Stimulated activated naive CD8-positive, alpha-beta T cell treated with anti-CD3 and anti-CD28 coated beads, Interleukin-15, Interleukin-2, amounts not matched to agents 100 U/mL and 50 U/mL, for 24 hours (primary cell): ENCODE measurements at regions not wholly inside any gene's neighbourhood (a gene's known extent, or its start where the extent isn't known, plus 50 kb on each side); places are given as distances from the start of the nearest gene placed in this dataset.

Source experiments
- ATAC-seq: fragments of 150-1000 bp; cut with Tn5 transposase; one replicate; pipeline ENCODE4 v1.10.0; 2021
- DNase-seq: peaks from one replicate; pipeline ENCODE4 v3.0.0; 2021

DNA sequence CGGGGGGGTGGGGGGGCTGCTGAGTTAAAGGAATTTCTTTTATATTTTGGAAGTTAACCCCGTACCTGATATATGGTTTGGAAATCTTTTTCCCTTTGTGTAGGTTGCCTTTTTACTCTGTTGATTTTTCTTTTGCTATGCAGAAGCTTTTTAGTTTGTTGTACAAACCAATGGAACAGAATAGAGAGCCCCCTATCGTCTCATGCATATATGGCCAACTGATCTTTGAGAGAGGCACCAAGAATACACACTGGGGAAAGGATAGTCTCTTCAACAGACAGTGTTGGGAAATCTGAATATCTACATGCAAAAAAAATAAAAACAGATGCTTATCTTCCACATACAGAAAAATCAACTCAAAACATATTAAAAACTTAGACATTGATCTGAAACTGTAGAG, 647.8 kb upstream of the KLHL29 start:
- DNase-seq (no peak), ATAC-seq (no peak)

DNA sequence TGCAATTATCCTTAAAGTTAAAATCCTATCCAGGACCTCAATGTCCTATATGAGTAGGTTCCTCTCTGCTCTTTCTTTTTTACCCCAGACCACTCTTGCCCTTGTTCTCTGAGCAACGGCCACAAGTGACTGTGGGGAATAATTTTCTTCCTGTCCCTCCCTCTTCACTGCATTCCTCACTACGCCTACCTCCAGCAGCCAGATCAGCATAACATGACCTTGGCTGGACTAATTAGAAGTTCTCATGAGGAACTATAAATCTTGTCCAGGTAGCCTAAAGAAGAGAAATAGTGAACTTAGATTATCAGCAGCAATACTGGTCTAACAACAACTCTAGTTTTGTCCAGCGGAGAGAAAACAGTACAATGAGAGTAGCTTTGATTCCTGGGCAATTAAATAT, 643.8 kb upstream of the KLHL29 start:
- no peak for ATAC-seq
- DNase-seq, result no peak

GRCh38 chr2:22748909-22749308, 636.1 kb upstream of the KLHL29 start:
- ATAC-seq (no peak), DNase-seq (no peak)

DNA sequence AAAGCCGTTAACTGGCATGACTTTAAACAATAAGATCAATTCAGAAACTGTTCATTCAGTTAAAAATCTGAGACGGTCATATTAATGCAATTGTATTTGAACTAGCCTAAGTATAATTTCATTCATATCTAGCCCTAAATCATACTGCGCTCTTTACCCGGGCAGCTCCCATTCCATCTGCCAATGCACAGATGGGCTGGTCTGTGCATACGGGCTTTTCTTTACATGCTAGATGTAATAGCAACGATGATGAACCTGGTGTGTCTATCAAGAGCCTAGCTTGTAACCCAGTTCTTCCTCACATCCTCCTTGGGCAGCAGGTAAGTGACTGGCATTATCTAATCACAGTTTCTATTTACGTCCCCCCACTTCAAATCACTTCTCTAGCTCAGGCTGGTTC, 631.5 kb upstream of the KLHL29 start:
- no peak for ATAC-seq
- no peak for DNase-seq

DNA sequence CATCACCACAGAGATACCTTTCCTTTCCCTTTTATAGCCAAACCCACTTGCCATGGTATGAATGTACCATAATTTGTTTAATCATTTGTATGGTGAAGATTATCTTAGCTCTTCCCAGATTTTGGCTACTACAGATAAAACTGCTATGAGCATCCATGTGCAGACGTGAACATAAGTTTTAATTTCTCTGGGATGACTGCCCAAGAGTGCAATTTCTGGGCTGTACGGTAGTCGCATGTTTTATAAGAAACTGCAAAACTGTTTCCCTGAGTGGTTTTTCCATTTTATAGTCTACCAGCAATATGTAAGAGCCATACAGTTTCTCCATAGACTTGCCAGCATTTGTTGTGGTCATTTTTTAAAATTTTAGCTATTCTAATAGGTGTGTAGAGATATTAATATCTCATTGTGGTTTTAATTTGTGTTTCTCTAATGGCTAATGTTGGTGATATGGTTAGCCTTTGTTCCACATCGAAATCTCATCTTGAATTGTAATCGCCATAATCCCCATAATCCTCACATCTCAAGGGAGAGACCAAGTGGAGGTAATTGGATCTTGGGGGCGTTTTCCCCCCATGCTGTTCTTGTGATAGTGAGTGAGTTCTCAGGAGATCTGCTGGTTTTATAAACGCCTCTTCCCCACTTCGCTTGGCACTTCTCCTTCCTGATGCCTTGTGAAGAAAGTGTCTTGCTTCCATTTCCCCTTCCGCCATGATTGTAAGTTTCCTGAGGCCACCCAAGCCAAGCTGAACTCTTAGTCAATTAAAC, 628.5 kb upstream of the KLHL29 start:
- DNase-seq, result no peak
- ATAC-seq, result no peak

DNA sequence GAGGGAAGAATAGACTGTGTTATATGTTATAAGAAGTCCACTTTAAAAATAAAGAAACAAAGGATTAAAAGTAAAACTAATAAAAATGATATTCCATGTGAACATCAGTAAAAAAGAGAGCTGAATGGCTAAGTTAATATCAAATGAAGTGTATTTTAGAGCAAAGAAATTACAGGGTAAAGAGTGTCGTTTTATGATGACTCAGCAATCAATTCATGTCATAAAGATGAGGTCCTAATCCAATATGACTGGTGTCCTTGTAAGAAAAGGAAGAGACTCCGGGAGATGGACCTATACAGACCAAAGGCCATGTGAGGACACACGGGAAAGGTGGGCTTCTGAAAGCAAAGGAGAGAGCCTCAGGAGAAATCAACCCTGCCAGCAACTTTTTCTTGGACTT, 615.5 kb upstream of the KLHL29 start:
- ATAC-seq (no peak), DNase-seq (no peak)

DNA sequence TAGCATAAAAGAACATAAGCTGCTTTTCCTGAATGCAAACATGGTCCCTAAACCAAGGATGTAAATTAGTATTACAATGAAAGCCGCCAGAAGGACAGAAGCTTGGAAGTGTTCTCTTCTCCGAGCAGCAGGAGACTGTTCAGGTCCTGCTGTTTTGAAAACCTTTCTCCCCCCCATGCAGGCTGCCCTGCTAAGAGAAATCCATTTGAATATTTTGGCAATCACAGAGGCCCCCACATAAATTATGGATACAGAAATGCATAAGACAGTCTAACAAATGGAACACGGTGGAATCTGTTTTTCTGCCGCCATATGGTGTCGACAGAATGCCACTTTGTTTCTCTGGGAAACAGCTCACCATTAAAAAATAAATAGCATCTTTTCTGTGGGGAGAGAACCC, 600.4 kb upstream of the KLHL29 start:
- DNase-seq (no peak), ATAC-seq (no peak)

DNA sequence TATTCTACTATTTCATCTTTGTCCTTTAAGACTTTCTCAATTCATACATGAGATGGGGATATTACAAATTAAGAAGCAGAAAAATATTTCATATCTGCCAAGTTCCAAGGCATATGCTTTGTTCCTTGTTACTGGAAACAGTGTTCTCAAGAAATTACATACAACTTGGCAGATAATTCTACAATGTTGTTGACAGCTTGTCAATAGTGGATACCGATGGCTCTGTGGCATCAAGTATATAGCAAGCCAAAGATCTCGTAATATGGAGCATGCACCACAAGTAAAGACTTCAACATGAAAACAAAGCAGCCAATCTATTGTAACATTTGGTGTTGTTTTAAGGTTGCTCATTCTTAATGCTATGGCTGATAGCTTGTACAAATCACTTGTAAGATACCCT, 598.2 kb upstream of the KLHL29 start:
- no peak for ATAC-seq
- no peak for DNase-seq

- DNase-seq, result no peak
- ATAC-seq, result no peak
These were observed 597.2 kb upstream of the KLHL29 start for GRCh38 chr2:22787745-22788144.

DNA sequence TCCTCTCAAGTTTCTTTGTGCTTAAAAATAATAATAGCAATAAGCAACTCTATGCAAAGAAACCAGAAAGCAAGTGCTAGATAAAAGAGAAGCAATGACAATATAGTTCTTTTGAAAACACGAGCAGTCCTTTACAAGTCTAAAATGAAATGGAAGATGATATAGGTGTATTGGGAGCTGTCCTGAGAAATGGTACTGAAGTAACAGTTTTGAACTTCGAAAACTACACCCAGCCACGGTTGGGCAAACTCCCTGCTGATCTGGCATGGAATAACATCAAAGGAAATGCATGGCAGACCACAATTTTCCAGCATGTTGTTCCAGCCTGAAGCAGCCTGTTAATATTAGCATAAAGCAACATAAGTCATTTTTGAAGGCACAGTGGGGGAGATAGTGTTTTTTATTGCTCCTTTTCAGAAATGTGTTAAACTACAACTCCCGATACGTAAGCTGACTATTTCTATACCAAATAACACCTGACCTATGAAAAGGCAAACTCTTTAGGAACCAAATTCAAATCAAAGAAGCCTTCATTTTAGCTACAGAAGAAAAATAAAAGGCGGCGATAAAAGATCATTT, 596.1 kb upstream of the KLHL29 start:
- DNase-seq, result no peak

DNA sequence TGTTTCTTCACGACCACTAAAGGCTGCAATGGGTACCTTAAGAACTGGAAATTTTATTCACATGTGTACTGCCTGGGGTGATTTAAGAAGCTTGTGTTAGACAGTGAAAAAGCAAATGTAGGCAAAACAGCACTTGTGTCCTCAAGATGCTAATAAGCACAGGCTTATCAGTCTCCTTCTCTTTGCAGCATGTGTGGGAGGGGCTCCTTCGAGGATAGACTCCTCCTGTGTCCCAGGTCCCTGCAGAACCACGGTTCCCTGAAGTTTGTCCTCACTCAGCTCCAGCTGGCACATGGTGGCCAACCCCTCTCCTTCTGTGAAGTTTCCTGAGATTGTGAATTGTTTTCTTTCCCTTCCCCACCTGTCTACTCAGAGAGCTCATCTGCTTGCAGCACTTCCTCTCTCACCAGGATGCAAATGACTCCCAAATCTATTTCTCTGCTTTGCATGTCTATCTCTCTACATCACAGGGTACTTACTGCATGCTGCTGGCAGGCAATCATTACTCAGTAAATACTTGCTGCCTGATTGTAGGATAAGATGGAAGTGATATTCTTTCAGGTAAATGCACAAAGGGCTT, 589.6 kb upstream of the KLHL29 start:
- no peak for ATAC-seq
- no peak for DNase-seq

More for the DNA sequence above, 596.1 kb upstream of the KLHL29 start:
- ATAC-seq, result no peak

DNA sequence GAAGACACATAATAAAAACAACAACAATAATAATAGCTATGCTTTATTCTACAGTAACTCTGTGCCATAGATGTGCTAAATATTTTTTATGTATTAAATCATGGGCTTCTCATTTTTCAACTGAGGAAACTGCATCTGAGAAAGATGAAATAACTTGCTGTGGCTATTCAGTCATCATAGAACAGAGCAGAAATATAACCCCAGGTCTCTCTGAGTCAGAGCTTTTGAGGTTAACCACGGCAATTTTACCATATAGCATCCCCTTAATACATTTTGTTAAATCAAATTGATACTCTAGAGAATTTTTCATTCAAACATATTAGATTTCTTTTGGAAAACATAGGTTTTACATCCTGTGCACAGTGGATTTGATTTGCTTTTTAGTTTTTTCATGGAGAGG, 586.6 kb upstream of the KLHL29 start:
- DNase-seq, result no peak
- ATAC-seq, result no peak

DNA sequence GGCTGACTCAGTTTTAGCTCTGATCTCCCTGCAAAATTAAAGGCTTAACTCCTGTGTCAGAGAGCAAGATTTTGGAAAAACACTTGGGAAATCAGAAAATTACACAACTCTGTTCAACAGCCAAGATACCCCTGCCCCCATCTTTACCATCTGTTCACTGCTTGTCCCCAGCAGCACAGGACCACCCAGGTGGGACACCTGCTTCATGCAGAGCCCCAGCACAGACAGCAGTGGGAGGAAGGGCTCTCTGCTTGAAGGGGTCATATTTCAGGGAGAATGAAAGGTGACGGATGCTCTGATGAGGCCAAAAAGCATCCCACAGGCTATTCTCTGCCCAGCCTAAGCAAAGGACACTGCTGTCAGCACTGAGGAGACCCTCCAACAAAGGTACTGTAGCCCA, 584.6 kb upstream of the KLHL29 start:
- no peak for ATAC-seq
- no peak for DNase-seq

DNA sequence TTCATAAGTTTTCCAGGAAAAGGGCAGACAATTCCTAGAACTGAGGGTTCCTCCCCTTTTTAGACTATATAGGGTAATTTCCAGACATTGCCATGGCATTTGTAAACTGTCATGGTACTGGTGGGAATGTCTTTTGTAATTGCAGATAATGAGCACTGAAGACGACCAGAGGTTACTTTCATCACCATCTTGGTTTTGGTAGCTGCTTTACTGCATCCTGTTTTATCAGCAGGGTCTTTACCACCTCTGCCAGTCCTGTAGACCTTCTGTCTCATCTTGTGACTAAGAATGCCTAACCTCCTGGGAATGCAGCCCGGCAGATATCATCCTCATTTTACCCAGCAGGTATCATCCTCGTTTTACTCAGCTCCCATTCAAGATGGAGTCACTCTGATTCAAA, 583.9 kb upstream of the KLHL29 start:
- no peak for ATAC-seq

DNA sequence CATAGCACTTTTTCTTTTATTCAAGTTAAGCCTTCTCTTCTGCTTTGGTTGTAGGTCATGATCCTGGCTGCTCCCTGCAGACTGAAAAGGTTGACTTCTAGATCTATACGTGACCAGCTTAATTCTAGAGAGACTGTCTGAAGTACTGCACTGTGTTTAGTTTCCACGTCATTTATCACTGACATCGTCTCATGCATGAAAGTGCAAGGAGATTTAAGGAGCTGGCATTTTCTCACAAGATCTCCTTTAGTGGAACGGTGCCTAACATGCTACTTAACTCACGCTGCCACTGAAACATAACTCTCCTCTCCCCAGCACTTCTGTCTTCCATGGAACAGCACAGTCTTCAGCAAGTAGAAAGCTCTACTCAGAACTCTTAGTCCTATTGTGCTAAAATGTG, 583.0 kb upstream of the KLHL29 start:
- no peak for DNase-seq

More for the DNA sequence above, 583.9 kb upstream of the KLHL29 start:
- no peak for DNase-seq

DNA sequence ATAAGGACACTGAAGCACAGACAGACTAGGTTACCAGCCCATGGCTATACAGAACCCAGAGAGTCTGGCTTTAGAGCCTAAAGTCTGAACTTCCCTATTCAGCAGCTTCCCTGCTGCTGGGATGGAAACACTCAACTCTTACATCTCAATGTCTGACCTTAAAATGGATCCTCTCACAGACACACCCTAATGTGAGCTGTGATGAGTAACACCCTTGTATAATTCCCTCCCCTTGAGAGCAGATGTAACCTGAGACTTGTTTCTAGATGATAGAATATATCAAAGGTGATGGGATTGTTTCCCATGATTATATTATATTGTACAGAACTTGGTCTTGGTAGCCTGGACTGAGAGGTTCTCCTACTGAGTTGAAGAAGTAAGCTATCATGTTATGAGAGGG, 577.1 kb upstream of the KLHL29 start:
- DNase-seq (no peak), ATAC-seq (no peak)

More for the DNA sequence above, 583.0 kb upstream of the KLHL29 start:
- no peak for ATAC-seq

- no peak for ATAC-seq
- no peak for DNase-seq
These were observed 574.4 kb upstream of the KLHL29 start for GRCh38 chr2:22810602-22811001.

- ATAC-seq (no peak), DNase-seq (no peak)
These were observed 572.8 kb upstream of the KLHL29 start for GRCh38 chr2:22812065-22812680.

- DNase-seq, result no peak
- no peak for ATAC-seq
These were observed 567.8 kb upstream of the KLHL29 start for GRCh38 chr2:22817197-22817596.

DNA sequence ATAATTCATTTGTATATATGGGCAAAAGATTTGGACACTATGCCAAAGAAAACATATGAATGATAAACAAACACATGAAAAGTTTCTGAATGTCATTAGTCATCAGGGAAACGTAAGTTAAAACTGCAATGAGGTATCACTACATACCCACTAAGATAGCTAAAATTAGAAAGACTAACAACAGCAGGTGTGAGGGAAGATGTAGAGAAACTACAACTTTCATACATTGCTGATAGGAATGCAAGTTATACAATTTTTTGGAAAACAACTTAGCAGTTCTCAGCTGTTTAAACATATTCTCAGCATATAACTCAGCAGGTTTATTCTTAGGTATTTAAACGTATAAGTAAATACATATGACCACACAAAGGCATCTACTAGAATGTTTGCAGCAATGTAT, 563.5 kb upstream of the KLHL29 start:
- ATAC-seq (no peak), DNase-seq (no peak)

DNA sequence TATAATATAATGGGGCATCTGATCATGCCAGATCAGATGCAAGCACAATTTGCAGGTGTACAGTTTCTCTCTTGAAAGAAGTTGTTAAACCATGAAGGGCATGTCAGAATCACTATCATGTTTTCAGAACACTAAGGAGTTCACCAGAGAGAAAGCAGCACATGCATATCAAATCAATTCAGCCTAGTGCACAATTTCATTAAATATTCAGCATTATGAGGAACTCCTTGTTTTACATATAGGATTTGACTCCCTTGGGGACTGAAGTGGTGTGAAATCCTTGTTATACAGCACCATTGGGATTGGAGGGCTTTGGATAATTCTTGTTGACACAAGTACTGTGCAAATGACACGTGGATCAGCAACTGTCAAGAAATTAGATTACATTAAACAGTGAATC, 562.1 kb upstream of the KLHL29 start:
- ATAC-seq, result no peak
- no peak for DNase-seq

GRCh38 chr2:22824618-22825017, 560.4 kb upstream of the KLHL29 start:
- ATAC-seq, result no peak

DNA sequence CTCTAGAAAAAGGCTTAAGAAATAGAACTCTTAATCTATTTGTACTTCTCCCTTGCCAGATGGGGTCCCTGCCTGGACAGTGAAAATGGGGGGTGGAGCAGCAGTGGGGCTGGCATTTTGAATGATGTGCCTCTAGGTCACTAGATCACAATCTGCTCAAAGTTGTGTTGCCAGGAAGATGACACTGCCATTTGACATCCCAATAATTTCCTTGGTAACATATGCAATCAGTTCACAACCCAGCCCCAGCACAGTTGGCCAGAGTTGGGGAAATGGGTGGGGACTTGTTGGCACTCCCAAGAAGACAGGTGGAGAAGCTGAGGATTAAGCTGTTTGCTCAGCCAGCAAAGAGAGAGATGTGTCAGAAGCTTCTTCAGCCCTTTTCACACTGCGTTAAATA, 558.3 kb upstream of the KLHL29 start:
- DNase-seq, result no peak
- no peak for ATAC-seq

More at GRCh38 chr2:22824618-22825017, 560.4 kb upstream of the KLHL29 start:
- DNase-seq, result no peak
